HEK293 (cell line): ENCODE measurements at regions not wholly inside any gene's neighbourhood (a gene's known extent, or its start where the extent isn't known, plus 50 kb on each side); places are given as distances from the start of the nearest gene placed in this dataset.

Source experiments
- CTCF ChIA-PET: fragments of 350-600 bp; formaldehyde crosslinking; extraction: SDS; loops from one replicate; lab custom pipeline; 2021; ENCODE audit warnings: antibody characterized with exemption; lab: Yijun Ruan, JAX
- POLR2A ChIA-PET: fragments of 300-600 bp; formaldehyde crosslinking; extraction: SDS; loops from one replicate; lab custom pipeline; 2020; ENCODE audit warnings: antibody characterized with exemption, inconsistent platforms; lab: Yijun Ruan, JAX
- H3K27ac ChIP-seq: fragments of 200-500 bp; sonication (Bioruptor generic); 2 replicates; pipeline ENCODE4 v1.5.1; 2014; ENCODE audit warnings: low read depth, low read length, control low read depth, inconsistent platforms; ENCODE audit errors: extremely low read depth
- H3K36me3 ChIP-seq, 2 experiments: fragments of 200-500 bp in 1 of 2; sonication (Bioruptor generic) in 1 of 2; 1 replicate in 1 of 2; 2 replicates in 1 of 2; pipeline ENCODE4 v1.5.1; 2014 to 2017; ENCODE audit warnings: inconsistent platforms in 2 of 2, low read length in 2 of 2; ENCODE audit not compliant: control insufficient read depth in 2 of 2, insufficient read depth in 1 of 2
- H3K4me1 ChIP-seq: fragments of 200-500 bp; sonication (Bioruptor generic); 2 replicates; pipeline ENCODE4 v1.5.1; 2014; ENCODE audit warnings: mild to moderate bottlenecking, low read length, inconsistent platforms; ENCODE audit not compliant: control insufficient read depth, insufficient read depth
- H3K4me3 ChIP-seq: 2 replicates; pipeline ENCODE4 v1.5.1; 2011; ENCODE audit warnings: low read depth, mild to moderate bottlenecking, control low read depth, low read length, moderate library complexity
- H3K9me3 ChIP-seq: fragments of 200-500 bp; sonication (Bioruptor generic); 2 replicates; pipeline ENCODE4 v1.5.1; 2014; ENCODE audit warnings: low read depth, low read length, inconsistent platforms; ENCODE audit not compliant: control insufficient read depth, insufficient read depth
- BCL11A ChIP-seq: fragments of 450-650 bp; formaldehyde crosslinking; IDR thresholded peaks from 2 replicates; pipeline ENCODE4 v1.5.1; 2016; ENCODE audit warnings: low read depth, missing biosample characterization, missing genetic modification characterization
- SALL2 ChIP-seq: fragments of 450-650 bp; formaldehyde crosslinking; IDR thresholded peaks from 2 replicates; pipeline ENCODE4 v1.5.0; 2017; ENCODE audit warnings: missing biosample characterization, mild to moderate bottlenecking, missing genetic modification characterization, borderline replicate concordance
- SP7 ChIP-seq: fragments of 450-650 bp; formaldehyde crosslinking; IDR thresholded peaks from 2 replicates; pipeline ENCODE4 v1.5.1; 2016; ENCODE audit warnings: missing biosample characterization, missing genetic modification characterization
- ZNF140 ChIP-seq: fragments of 450-650 bp; formaldehyde crosslinking; IDR thresholded peaks from 2 replicates; pipeline ENCODE4 v1.5.1; 2016; ENCODE audit warnings: missing biosample characterization, missing genetic modification characterization
- ZNF184 ChIP-seq: fragments of 450-650 bp; IDR thresholded peaks from 2 replicates; pipeline ENCODE4 v1.5.1; 2018; ENCODE audit warnings: missing biosample characterization, mild to moderate bottlenecking, missing genetic modification characterization
- ZNF239 ChIP-seq: fragments of 450-650 bp; formaldehyde crosslinking; IDR thresholded peaks from 2 replicates; pipeline ENCODE4 v1.5.1; 2016; ENCODE audit warnings: missing biosample characterization, missing genetic modification characterization
- ZNF302 ChIP-seq: fragments of 450-650 bp; formaldehyde crosslinking; IDR thresholded peaks from 2 replicates; pipeline ENCODE4 v1.5.1; 2016; ENCODE audit warnings: missing biosample characterization, missing genetic modification characterization, low read depth
- ZNF341 ChIP-seq: fragments of 450-650 bp; formaldehyde crosslinking; IDR thresholded peaks from 2 replicates; pipeline ENCODE4; 2016; ENCODE audit warnings: low read depth, missing biosample characterization, missing genetic modification characterization
- ZNF391 ChIP-seq: fragments of 450-650 bp; formaldehyde crosslinking; IDR thresholded peaks from 2 replicates; pipeline ENCODE4 v1.5.1; 2016; ENCODE audit warnings: low read depth, missing biosample characterization, missing genetic modification characterization, borderline replicate concordance
- ZNF394 ChIP-seq: fragments of 450-650 bp; formaldehyde crosslinking; IDR thresholded peaks from 2 replicates; pipeline ENCODE4 v1.5.1; 2016; ENCODE audit warnings: missing biosample characterization, missing genetic modification characterization, mild to moderate bottlenecking, moderate library complexity, borderline replicate concordance
- ZNF548 ChIP-seq: fragments of 450-650 bp; formaldehyde crosslinking; IDR thresholded peaks from 2 replicates; pipeline ENCODE4 v1.5.1; 2016; ENCODE audit warnings: missing biosample characterization, missing genetic modification characterization
- ZNF624 ChIP-seq: fragments of 450-650 bp; formaldehyde crosslinking; IDR thresholded peaks from 2 replicates; pipeline ENCODE4 v1.5.1; 2017; ENCODE audit warnings: missing biosample characterization, missing genetic modification characterization
- ZNF626 ChIP-seq: fragments of 450-650 bp; sonication (Bioruptor Pico); formaldehyde crosslinking; IDR thresholded peaks from 2 replicates; pipeline ENCODE4 v1.5.1; 2018; ENCODE audit warnings: missing biosample characterization, missing genetic modification characterization, inconsistent platforms
- ZNF677 ChIP-seq: fragments of 450-650 bp; IDR thresholded peaks from 2 replicates; pipeline ENCODE4 v1.5.0; 2018; ENCODE audit warnings: missing biosample characterization, mild to moderate bottlenecking, missing genetic modification characterization, moderate library complexity
- ZNF701 ChIP-seq: fragments of 450-650 bp; formaldehyde crosslinking; IDR thresholded peaks from 2 replicates; pipeline ENCODE4 v1.5.1; 2016; ENCODE audit warnings: missing biosample characterization, missing genetic modification characterization
- TF ChIP-seq, protein P1 (sequence below): fragments of 450-650 bp; IDR thresholded peaks from 2 replicates; pipeline ENCODE4 v1.5.1; 2018; ENCODE audit warnings: missing biosample characterization, missing genetic modification characterization
- TF ChIP-seq, protein P2 (sequence below): fragments of 450-650 bp; formaldehyde crosslinking; IDR thresholded peaks from 2 replicates; pipeline ENCODE4 v1.5.1; 2017; ENCODE audit warnings: missing biosample characterization, missing genetic modification characterization
- TF ChIP-seq, protein P3 (sequence below): fragments of 450-650 bp; formaldehyde crosslinking; IDR thresholded peaks from 2 replicates; pipeline ENCODE4 v1.5.1; 2016; ENCODE audit warnings: missing biosample characterization, missing genetic modification characterization
- TF ChIP-seq, protein P4 (sequence below): fragments of 450-650 bp; formaldehyde crosslinking; IDR thresholded peaks from 2 replicates; pipeline ENCODE4 v1.5.0; 2017; ENCODE audit warnings: missing biosample characterization, missing genetic modification characterization, borderline replicate concordance
- TF ChIP-seq, protein P5 (sequence below): fragments of 450-650 bp; formaldehyde crosslinking; IDR thresholded peaks from 2 replicates; pipeline ENCODE4 v1.5.1; 2016; ENCODE audit warnings: missing biosample characterization, missing genetic modification characterization

DNA sequence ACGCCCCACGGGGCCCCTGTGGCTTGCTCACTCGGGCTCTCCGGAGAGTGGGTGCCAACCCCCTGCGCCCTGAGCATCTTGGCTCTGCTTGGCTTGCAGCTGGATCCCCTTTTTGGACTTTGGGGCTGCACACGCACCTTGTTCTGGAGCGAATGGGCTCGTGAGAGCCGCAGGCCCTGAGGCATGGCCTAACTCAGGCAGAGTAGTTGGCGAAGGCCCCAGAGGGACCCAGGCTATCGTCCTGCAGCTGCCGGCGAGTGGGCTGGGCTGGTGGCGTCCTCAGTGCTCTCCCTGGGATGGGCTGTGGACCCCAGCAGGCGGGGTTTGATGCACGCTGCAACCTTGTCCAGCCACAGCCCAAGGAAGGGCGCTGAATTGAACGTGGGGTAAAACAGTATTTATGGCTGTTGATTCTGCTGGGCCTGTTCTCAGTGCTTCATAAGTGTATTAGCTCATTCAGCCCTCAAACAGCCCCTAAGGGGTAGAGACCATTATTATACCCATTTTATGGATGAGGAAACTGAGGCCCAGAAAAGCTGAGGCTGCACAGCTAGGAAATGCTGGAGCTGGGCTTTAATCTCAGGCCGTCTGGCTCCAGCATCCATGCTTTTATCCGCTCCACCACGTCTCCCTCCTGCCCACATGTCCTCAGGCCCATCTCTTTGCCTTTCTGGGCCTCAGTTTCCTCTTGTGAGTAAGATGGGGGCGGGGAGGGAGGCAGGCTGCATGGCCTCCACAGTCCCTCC is 171.2 kb upstream of the CIBAR2 start:
- no peak overlapping the region for H3K27ac ChIP-seq
- H3K4me3 ChIP-seq: no peak overlapping the region
- no peaks in the 10 kb centered on the region for H3K9me3 ChIP-seq
- TF ChIP-seq ZNF341 (tag by site-specific recombination): no peak
- TF ChIP-seq SALL2 (tag by site-specific recombination): no peak
- TF ChIP-seq, protein P1, sequence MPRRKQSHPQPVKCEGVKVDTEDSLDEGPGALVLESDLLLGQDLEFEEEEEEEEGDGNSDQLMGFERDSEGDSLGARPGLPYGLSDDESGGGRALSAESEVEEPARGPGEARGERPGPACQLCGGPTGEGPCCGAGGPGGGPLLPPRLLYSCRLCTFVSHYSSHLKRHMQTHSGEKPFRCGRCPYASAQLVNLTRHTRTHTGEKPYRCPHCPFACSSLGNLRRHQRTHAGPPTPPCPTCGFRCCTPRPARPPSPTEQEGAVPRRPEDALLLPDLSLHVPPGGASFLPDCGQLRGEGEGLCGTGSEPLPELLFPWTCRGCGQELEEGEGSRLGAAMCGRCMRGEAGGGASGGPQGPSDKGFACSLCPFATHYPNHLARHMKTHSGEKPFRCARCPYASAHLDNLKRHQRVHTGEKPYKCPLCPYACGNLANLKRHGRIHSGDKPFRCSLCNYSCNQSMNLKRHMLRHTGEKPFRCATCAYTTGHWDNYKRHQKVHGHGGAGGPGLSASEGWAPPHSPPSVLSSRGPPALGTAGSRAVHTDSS (tag by site-specific recombination): no peak
- no peak for TF ChIP-seq ZNF677 (tag by site-specific recombination)
- TF ChIP-seq ZNF624: no peak
- TF ChIP-seq, protein P2, sequence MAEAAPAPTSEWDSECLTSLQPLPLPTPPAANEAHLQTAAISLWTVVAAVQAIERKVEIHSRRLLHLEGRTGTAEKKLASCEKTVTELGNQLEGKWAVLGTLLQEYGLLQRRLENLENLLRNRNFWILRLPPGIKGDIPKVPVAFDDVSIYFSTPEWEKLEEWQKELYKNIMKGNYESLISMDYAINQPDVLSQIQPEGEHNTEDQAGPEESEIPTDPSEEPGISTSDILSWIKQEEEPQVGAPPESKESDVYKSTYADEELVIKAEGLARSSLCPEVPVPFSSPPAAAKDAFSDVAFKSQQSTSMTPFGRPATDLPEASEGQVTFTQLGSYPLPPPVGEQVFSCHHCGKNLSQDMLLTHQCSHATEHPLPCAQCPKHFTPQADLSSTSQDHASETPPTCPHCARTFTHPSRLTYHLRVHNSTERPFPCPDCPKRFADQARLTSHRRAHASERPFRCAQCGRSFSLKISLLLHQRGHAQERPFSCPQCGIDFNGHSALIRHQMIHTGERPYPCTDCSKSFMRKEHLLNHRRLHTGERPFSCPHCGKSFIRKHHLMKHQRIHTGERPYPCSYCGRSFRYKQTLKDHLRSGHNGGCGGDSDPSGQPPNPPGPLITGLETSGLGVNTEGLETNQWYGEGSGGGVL: no peak
- TF ChIP-seq, protein P3, sequence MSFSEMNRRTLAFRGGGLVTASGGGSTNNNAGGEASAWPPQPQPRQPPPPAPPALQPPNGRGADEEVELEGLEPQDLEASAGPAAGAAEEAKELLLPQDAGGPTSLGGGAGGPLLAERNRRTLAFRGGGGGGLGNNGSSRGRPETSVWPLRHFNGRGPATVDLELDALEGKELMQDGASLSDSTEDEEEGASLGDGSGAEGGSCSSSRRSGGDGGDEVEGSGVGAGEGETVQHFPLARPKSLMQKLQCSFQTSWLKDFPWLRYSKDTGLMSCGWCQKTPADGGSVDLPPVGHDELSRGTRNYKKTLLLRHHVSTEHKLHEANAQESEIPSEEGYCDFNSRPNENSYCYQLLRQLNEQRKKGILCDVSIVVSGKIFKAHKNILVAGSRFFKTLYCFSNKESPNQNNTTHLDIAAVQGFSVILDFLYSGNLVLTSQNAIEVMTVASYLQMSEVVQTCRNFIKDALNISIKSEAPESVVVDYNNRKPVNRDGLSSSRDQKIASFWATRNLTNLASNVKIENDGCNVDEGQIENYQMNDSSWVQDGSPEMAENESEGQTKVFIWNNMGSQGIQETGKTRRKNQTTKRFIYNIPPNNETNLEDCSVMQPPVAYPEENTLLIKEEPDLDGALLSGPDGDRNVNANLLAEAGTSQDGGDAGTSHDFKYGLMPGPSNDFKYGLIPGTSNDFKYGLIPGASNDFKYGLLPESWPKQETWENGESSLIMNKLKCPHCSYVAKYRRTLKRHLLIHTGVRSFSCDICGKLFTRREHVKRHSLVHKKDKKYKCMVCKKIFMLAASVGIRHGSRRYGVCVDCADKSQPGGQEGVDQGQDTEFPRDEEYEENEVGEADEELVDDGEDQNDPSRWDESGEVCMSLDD: no peak
- TF ChIP-seq ZNF184 (tag by site-specific recombination): no peak
- TF ChIP-seq, protein P4, sequence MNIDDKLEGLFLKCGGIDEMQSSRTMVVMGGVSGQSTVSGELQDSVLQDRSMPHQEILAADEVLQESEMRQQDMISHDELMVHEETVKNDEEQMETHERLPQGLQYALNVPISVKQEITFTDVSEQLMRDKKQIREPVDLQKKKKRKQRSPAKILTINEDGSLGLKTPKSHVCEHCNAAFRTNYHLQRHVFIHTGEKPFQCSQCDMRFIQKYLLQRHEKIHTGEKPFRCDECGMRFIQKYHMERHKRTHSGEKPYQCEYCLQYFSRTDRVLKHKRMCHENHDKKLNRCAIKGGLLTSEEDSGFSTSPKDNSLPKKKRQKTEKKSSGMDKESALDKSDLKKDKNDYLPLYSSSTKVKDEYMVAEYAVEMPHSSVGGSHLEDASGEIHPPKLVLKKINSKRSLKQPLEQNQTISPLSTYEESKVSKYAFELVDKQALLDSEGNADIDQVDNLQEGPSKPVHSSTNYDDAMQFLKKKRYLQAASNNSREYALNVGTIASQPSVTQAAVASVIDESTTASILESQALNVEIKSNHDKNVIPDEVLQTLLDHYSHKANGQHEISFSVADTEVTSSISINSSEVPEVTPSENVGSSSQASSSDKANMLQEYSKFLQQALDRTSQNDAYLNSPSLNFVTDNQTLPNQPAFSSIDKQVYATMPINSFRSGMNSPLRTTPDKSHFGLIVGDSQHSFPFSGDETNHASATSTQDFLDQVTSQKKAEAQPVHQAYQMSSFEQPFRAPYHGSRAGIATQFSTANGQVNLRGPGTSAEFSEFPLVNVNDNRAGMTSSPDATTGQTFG (tag by site-specific recombination): no peak
- TF ChIP-seq, protein P5, sequence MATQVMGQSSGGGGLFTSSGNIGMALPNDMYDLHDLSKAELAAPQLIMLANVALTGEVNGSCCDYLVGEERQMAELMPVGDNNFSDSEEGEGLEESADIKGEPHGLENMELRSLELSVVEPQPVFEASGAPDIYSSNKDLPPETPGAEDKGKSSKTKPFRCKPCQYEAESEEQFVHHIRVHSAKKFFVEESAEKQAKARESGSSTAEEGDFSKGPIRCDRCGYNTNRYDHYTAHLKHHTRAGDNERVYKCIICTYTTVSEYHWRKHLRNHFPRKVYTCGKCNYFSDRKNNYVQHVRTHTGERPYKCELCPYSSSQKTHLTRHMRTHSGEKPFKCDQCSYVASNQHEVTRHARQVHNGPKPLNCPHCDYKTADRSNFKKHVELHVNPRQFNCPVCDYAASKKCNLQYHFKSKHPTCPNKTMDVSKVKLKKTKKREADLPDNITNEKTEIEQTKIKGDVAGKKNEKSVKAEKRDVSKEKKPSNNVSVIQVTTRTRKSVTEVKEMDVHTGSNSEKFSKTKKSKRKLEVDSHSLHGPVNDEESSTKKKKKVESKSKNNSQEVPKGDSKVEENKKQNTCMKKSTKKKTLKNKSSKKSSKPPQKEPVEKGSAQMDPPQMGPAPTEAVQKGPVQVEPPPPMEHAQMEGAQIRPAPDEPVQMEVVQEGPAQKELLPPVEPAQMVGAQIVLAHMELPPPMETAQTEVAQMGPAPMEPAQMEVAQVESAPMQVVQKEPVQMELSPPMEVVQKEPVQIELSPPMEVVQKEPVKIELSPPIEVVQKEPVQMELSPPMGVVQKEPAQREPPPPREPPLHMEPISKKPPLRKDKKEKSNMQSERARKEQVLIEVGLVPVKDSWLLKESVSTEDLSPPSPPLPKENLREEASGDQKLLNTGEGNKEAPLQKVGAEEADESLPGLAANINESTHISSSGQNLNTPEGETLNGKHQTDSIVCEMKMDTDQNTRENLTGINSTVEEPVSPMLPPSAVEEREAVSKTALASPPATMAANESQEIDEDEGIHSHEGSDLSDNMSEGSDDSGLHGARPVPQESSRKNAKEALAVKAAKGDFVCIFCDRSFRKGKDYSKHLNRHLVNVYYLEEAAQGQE (tag by site-specific recombination): no peak
- TF ChIP-seq ZNF626 (tag by site-specific recombination): no peak
- TF ChIP-seq ZNF302 (tag by site-specific recombination): no peak
- no peak for TF ChIP-seq SP7 (tag by site-specific recombination)
- TF ChIP-seq ZNF140 (tag by site-specific recombination): no peak
- no peak for TF ChIP-seq ZNF239
- no peak for TF ChIP-seq ZNF394 (tag by site-specific recombination)
- no peak for TF ChIP-seq BCL11A (tag by site-specific recombination)
- no peak for TF ChIP-seq ZNF391
- TF ChIP-seq ZNF548 (tag by site-specific recombination): no peak
- no peak for TF ChIP-seq ZNF701 (tag by site-specific recombination)
- no peaks in the 10 kb centered on the region for H3K4me1 ChIP-seq
- ChIA-PET CTCF (interaction anchor here (0.7 to 1.2 kb wide), 2 partner anchors 14 to 30 kb away, joined by 3 to 5 read pairs; no protein-coding TSS in a partner anchor), POLR2A (no interaction called here)
- H3K36me3 ChIP-seq: no peaks in the 10 kb centered on the region
